Bronchial epithelial cell (primary cell): ENCODE measurements at regions not wholly inside any gene's neighbourhood (a gene's known extent, or its start where the extent isn't known, plus 50 kb on each side); places are given as distances from the start of the nearest gene placed in this dataset.

Source experiments
- DNase-seq: peaks from one replicate; pipeline ENCODE4 v3.0.0-alpha.2; 2010; ENCODE audit warnings: low read depth
- FAIRE-seq: peaks from 2 replicates; lab custom pipeline; 2011; peaks lifted over from hg19 to GRCh38; lab: Jason Lieb, UNC
- H3K27me3 ChIP-seq: 2 replicates; pipeline ENCODE4 v1.5.1; 2011; ENCODE audit warnings: low read length; ENCODE audit not compliant: control insufficient read depth, insufficient read depth
- H3K36me3 ChIP-seq: 2 replicates; pipeline ENCODE4 v1.5.1; 2011; ENCODE audit warnings: low read length; ENCODE audit not compliant: control insufficient read depth, insufficient read depth
- H3K4me3 ChIP-seq: 2 replicates; pipeline ENCODE4 v1.5.1; 2011; ENCODE audit warnings: mild to moderate bottlenecking, low read depth, low read length, control low read depth
- TF ChIP-seq, protein P1 (sequence below): IDR thresholded peaks from 2 replicates; pipeline ENCODE4 v1.5.1; 2011; ENCODE audit warnings: mild to moderate bottlenecking, moderate library complexity, low read length, control low read depth, inconsistent platforms; ENCODE audit not compliant: insufficient read depth, severe bottlenecking

DNA sequence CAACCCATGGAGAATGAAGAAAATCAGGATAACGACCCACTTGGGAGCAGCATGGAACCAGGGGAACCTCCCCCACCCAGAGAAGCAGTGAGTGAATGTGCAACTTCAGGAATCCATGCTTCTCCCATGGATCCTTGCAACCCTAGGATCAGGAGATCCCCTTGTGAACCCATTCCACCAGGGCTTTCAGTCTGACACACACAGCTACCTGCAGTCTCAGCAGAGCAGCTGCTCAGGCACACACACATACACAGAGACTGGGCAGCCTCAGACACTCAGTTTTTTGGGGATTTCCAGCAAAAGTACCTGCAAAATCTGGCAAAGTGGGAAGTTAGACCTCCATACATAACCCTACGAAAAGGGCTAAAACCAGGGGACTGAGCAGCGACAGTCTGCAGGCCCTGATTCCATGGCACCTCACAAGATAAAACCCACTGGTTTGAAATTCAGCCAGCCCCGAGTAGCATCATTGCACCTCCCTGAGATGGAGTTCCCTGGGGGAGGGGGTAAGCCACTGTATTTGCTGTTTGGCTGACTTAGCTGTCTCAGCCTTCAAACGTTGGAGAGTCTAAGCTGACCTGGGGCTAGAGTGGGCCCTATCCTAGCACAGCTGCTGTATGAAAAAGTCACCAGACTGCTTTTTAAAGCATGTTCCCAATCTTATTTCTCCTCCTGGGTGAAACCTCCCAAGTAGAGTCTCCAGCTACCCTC is 737.5 kb upstream of the NDST4 start:
- H3K36me3 ChIP-seq: no peaks in the 10 kb centered on the region
- no peak overlapping the region for H3K4me3 ChIP-seq
- TF ChIP-seq, protein P1, sequence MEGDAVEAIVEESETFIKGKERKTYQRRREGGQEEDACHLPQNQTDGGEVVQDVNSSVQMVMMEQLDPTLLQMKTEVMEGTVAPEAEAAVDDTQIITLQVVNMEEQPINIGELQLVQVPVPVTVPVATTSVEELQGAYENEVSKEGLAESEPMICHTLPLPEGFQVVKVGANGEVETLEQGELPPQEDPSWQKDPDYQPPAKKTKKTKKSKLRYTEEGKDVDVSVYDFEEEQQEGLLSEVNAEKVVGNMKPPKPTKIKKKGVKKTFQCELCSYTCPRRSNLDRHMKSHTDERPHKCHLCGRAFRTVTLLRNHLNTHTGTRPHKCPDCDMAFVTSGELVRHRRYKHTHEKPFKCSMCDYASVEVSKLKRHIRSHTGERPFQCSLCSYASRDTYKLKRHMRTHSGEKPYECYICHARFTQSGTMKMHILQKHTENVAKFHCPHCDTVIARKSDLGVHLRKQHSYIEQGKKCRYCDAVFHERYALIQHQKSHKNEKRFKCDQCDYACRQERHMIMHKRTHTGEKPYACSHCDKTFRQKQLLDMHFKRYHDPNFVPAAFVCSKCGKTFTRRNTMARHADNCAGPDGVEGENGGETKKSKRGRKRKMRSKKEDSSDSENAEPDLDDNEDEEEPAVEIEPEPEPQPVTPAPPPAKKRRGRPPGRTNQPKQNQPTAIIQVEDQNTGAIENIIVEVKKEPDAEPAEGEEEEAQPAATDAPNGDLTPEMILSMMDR: no peak
- H3K27me3 ChIP-seq: no peaks in the 10 kb centered on the region
- DNase-seq (no peak), FAIRE-seq (no peak)

DNA sequence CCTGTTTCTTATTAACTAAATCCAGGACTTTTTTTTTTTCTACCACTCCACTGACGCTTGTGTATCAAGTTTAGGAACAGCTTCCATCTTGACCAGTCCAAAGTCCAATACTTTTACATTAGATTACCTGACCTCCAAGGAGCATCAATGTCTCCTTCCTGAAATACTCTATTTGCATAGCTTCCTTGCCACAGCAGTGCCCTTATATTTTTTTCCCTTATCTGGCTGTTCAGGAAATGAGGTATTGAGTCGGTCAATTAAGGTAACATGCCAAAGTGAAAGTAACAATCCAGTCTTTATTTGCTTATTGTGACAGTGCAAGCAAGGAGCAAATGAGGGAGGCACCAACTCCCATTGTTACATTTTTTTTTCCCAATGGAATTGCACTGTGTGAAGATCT is 730.8 kb upstream of the NDST4 start:
- H3K4me3 ChIP-seq: no peak overlapping the region
- FAIRE-seq: no peak
- TF ChIP-seq, protein P1: no peak
- DNase-seq: peak; percentile 4
- H3K36me3 ChIP-seq: no peaks in the 10 kb centered on the region
- no peaks in the 10 kb centered on the region for H3K27me3 ChIP-seq

DNA sequence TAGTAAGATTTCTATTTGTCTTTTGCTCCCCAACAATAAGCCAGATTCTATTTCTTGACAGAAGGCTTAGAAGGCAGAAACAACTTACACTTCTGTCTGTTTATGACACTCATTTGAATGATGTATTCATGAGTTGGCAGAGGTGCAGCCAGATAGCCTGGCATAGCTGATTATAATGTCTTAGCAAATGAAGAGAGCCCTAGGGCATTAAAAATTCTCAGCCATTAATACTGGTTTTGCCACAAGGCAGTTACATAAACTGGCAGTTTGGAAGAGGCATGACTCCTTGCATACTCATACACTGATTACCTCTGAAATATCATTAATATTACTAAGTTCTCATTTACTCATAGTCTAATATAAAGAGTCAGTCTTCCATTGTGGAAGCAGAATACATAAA is 728.5 kb upstream of the NDST4 start:
- FAIRE-seq: no peak
- Histone ChIP-seq H3K36me3 (no peaks in the 10 kb centered on the region), H3K4me3 (no peak overlapping the region), H3K27me3 (no peaks in the 10 kb centered on the region)
- peak; percentile 84 for DNase-seq
- TF ChIP-seq, protein P1: no peak

DNA sequence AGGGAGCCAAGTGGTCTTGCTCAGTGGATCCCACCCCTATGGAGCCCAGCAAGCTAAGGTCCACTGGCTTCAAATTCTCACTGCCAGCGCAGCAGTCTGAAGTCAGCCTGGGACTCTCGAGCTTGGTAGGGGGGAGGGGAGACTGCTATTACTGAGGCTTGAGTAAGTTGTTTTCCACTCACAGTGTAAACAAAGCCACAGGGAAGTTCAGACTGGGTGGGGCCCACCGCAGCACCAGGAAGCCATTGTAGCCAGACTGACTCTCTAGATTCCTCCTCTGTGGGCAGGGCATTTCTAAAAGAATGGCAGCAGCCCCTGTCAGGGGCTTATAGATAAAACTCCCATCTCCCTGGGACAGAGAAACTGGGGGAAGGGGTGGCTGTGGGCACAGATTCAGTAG is 721.0 kb upstream of the NDST4 start:
- no peaks in the 10 kb centered on the region for H3K27me3 ChIP-seq
- TF ChIP-seq, protein P1: no peak
- no peak overlapping the region for H3K4me3 ChIP-seq
- no peaks in the 10 kb centered on the region for H3K36me3 ChIP-seq
- FAIRE-seq: no peak
- peak; percentile 48 for DNase-seq

DNA sequence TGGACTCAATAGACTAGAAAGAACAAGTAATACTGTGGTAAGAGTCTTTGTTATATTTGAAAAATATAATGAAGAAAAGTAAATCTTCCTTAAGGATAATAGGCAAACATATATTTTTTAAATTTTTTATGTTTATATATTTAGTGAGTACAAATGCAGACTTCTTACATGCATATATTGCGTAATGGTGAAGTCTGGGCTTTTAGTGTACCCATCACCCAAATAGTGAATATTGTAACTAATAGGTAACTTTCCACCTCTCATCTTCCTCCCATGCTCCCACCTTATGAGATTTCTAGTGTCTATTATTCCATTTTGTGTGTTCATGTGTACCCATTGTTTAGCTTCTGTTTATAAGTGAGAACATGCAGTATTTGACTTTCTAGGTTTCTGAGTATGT is 711.2 kb upstream of the NDST4 start:
- H3K4me3 ChIP-seq: no peak overlapping the region
- DNase-seq (no peak), FAIRE-seq (no peak)
- H3K36me3 ChIP-seq: no peaks in the 10 kb centered on the region
- H3K27me3 ChIP-seq: no peaks in the 10 kb centered on the region
- TF ChIP-seq, protein P1: no peak

DNA sequence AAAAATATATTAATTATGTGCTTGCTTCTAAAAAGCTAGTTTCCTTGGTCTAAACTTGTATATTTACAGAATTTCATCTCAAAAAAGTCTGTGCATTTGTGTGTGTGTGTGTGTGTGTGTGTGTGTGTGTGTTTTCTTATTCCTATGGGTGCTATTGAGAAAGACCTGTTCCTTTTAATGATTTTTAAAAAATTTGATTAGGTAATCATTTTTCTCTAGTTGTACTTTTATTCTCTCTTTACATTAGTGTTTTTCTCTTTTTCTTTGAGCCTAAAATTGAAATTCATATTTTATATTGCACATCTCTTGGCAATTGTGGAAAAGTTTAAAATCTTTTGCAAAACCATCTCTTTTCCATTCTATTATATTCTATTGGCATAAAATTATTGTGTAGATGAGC is 690.4 kb upstream of the NDST4 start:
- H3K27me3 ChIP-seq: no peaks in the 10 kb centered on the region
- FAIRE-seq (no peak), DNase-seq (no peak)
- H3K36me3 ChIP-seq: no peaks in the 10 kb centered on the region
- H3K4me3 ChIP-seq: no peak overlapping the region
- TF ChIP-seq, protein P1: no peak
